RPMI7951 (cell line): ENCODE measurements at regions not wholly inside any gene's neighbourhood (a gene's known extent, or its start where the extent isn't known, plus 50 kb on each side); places are given as distances from the start of the nearest gene placed in this dataset.

Source experiments
- DNase-seq: peaks from one replicate; pipeline ENCODE4 v3.0.0-alpha.2; 2012; ENCODE audit warnings: low read depth

- DNase-seq: no peak
Measured at GRCh38 chr2:236922061-236922460, 163.6 kb upstream of the COPS8 start.

GRCh38 chr2:236928380-236929037 lies 157.2 kb upstream of the COPS8 start:
- DNase-seq: peak; percentile 32

GRCh38 chr2:236932831-236933361 lies 152.8 kb upstream of the COPS8 start:
- no peak for DNase-seq

GRCh38 chr2:236934166-236934565 lies 151.5 kb upstream of the COPS8 start:
- DNase-seq: no peak

GRCh38 chr2:236934656-236935055 lies 151.0 kb upstream of the COPS8 start:
- DNase-seq: no peak

- no peak for DNase-seq
Measured at GRCh38 chr2:236935083-236935482, 150.6 kb upstream of the COPS8 start.

- DNase-seq: no peak
Measured at GRCh38 chr2:236935631-236936445, 149.9 kb upstream of the COPS8 start.

- DNase-seq: no peak
Measured at GRCh38 chr2:236936446-236936940, 149.2 kb upstream of the COPS8 start.

- no peak for DNase-seq
Measured at GRCh38 chr2:236938126-236938525, 147.6 kb upstream of the COPS8 start.

GRCh38 chr2:236939271-236939670 lies 146.4 kb upstream of the COPS8 start:
- DNase-seq: no peak

GRCh38 chr2:236939721-236940231 lies 145.9 kb upstream of the COPS8 start:
- DNase-seq: no peak

- no peak for DNase-seq
Measured at GRCh38 chr2:236940497-236940896, 145.2 kb upstream of the COPS8 start.

- no peak for DNase-seq
Measured at GRCh38 chr2:236940916-236941520, 144.7 kb upstream of the COPS8 start.

- no peak for DNase-seq
Measured at GRCh38 chr2:236941551-236941950, 144.1 kb upstream of the COPS8 start.

GRCh38 chr2:236942554-236942953 lies 143.1 kb upstream of the COPS8 start:
- DNase-seq: no peak

- DNase-seq: no peak
Measured at GRCh38 chr2:236943068-236943467, 142.6 kb upstream of the COPS8 start.

- no peak for DNase-seq
Measured at GRCh38 chr2:236943841-236944513, 141.7 kb upstream of the COPS8 start.

GRCh38 chr2:236944561-236944960 lies 141.1 kb upstream of the COPS8 start:
- no peak for DNase-seq

GRCh38 chr2:236945431-236946016 lies 140.2 kb upstream of the COPS8 start:
- no peak for DNase-seq

GRCh38 chr2:236946871-236947270 lies 138.8 kb upstream of the COPS8 start:
- DNase-seq: peak; percentile 26

GRCh38 chr2:236947294-236947693 lies 138.4 kb upstream of the COPS8 start:
- DNase-seq: no peak
